ENCODE measurements at regions not wholly inside any gene's neighbourhood (a gene's known extent, or its start where the extent isn't known, plus 50 kb on each side); places are given as distances from the start of the nearest gene placed in this dataset.
A peak's percentile ranks its signal among the peaks of the same experiment; 100 is the strongest.

DNA sequence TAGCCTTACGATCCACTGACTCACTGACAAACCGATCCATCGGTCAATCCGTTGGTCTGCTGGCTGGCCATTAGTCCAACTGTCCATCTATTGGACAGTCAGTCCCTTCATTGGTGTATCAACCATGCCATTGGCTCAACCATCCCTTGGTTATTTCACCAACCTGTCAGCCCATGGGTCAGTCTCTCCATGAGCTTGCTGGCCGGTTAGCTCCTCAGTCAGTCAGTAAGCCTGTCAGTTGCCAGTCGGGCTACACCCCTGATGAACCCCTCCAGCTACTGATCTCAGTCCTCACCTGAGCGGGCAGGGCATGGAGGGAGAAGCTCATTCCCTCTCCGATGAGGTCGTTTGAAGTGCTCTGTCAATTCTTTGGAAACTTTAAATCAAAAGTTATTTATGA lies 166.5 kb downstream of the FGF18 start:
- ChIA-PET POLR2A (interaction anchor here (0.9 kb wide), 1 partner anchor 10 kb away, joined by 4 read pairs; no protein-coding TSS in a partner anchor), CTCF (interaction anchor here (1.4 kb wide), 1 partner anchor 101 kb away, joined by 8 read pairs; no protein-coding TSS in a partner anchor)
- H3K27ac ChIP-seq, result no peak overlapping the region
- FAIRE-seq, result no peak
- H3K9me3 ChIP-seq, result no peaks in the 10 kb centered on the region
- no peak for DNase-seq (ENCODE audit: low read depth in 1 of 2, low spot score in 1 of 2)
- H3K4me1 ChIP-seq, result 0 out of 3 replicates have a peak, but pooled peaks cover 7% of the 10 kb centered on the region
- H3K4me2 ChIP-seq, result no peak overlapping the region
- no peak for ATAC-seq
- WGBS (ENCODE audit: missing lambda C conversion rate), result 47% methylated on average over 9 of the region's 9 CpGs
- no peak for TF ChIP-seq HDAC2 (IDR thresholded peaks at IDR 0.05)
- TF ChIP-seq, protein P1, sequence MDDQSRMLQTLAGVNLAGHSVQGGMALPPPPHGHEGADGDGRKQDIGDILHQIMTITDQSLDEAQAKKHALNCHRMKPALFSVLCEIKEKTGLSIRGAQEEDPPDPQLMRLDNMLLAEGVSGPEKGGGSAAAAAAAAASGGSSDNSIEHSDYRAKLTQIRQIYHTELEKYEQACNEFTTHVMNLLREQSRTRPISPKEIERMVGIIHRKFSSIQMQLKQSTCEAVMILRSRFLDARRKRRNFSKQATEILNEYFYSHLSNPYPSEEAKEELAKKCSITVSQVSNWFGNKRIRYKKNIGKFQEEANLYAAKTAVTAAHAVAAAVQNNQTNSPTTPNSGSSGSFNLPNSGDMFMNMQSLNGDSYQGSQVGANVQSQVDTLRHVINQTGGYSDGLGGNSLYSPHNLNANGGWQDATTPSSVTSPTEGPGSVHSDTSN (IDR thresholded peaks at IDR 0.05), result no peak
- TF ChIP-seq FOXS1 (CRISPR knock-in tag; IDR thresholded peaks at IDR 0.05), result no peak
- TF ChIP-seq, protein P2, sequence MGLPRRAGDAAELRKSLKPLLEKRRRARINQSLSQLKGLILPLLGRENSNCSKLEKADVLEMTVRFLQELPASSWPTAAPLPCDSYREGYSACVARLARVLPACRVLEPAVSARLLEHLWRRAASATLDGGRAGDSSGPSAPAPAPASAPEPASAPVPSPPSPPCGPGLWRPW (IDR thresholded peaks at IDR 0.05), result no peak
- TF ChIP-seq HOXB13 (CRISPR knock-in tag; IDR thresholded peaks at IDR 0.05; ENCODE audit: low read depth), result no peak
- no peak for TF ChIP-seq FOSB (CRISPR knock-in tag; IDR thresholded peaks at IDR 0.05)
- TF ChIP-seq, protein P3, sequence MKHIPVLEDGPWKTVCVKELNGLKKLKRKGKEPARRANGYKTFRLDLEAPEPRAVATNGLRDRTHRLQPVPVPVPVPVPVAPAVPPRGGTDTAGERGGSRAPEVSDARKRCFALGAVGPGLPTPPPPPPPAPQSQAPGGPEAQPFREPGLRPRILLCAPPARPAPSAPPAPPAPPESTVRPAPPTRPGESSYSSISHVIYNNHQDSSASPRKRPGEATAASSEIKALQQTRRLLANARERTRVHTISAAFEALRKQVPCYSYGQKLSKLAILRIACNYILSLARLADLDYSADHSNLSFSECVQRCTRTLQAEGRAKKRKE (CRISPR knock-in tag; IDR thresholded peaks at IDR 0.05; ENCODE audit: low read depth), result no peak
- TF ChIP-seq ZNF302 (CRISPR knock-in tag; IDR thresholded peaks at IDR 0.05), result no peak
- TF ChIP-seq RAD21 (conservative IDR thresholded peaks at IDR 0.05 in 1 of 2, IDR thresholded peaks at IDR 0.05 in 1 of 2), result no peak
- no peak for TF ChIP-seq TP53 (CRISPR knock-in tag; IDR thresholded peaks at IDR 0.05)
- H3K4me3 ChIP-seq, result no peak overlapping the region

DNA sequence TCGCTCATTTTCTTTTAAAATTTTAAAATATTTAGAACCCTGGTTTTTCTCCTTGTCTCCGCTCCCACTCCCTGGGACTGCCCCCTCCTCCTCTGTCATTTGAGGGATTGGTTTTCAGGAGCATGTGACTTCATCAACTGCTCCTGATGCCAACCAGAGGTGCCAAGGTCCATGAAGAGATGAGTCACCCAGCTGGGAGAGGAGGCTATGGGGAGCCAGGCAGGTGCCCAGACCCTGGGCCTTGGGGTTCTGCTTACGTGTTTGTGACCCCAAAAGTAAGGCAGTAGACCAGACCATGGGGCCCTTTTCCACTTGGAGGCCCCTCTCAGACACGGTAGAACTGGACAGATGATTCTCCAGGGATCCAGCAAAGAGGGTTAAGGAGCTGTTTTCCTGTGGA lies 167.0 kb downstream of the FGF18 start:
- TF ChIP-seq, protein P1 (IDR thresholded peaks at IDR 0.05), result no peak
- TF ChIP-seq FOSL2 (IDR thresholded peaks at IDR 0.05) (no peak), FOSL2 (CRISPR knock-in tag; IDR thresholded peaks at IDR 0.05) (peak; percentile 35; the same call in 1 of the 2 replicates)
- 35% methylated on average over 4 of the region's 4 CpGs for WGBS (ENCODE audit: missing lambda C conversion rate)
- no peaks in the 10 kb centered on the region for H3K9me3 ChIP-seq
- no peak overlapping the region for H3K4me2 ChIP-seq
- ChIA-PET POLR2A (no interaction called here), CTCF (interaction anchor here (1.4 kb wide), 1 partner anchor 102 kb away, joined by 8 read pairs; no protein-coding TSS in a partner anchor)
- DNase-seq (ENCODE audit: low read depth in 1 of 2, low spot score in 1 of 2) (peak in 1 of 2 experiments; percentile 19), ATAC-seq (peak; percentile 53 to 58; a peak in 3 of 6 replicates), FAIRE-seq (no peak)
- H3K4me1 ChIP-seq, result 0 out of 3 replicates have a peak, but pooled peaks cover 7% of the 10 kb centered on the region
- H3K4me3 ChIP-seq, result no peak overlapping the region
- no peak overlapping the region for H3K27ac ChIP-seq

DNA sequence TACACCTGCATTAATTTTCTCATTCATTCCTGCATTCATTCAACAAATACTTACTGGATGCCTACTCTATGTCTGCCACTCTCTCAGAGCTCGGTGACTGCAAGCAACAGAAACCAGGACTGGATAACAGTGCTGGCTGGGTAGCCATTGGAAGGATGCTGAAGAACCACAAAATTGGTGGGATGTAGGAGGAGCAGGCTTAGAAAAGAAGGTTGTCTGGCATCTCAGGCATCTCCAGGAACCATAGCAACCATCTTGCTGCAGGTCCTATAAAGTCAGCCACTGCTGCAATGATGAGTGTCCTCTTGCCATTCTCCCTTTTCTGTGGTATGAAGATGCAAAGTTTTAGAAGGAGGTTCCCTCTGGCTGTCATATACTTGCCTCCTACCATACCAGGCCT lies 168.6 kb downstream of the FGF18 start:
- H3K9me3 ChIP-seq, result no peaks in the 10 kb centered on the region
- H3K27ac ChIP-seq, result no peak overlapping the region
- WGBS (ENCODE audit: missing lambda C conversion rate), result 8% methylated on average over 1 of the region's 1 CpG
- TF ChIP-seq EP300 (IDR thresholded peaks at IDR 0.05) (no peak), FOSL2 (IDR thresholded peaks at IDR 0.05) (no peak), FOSL2 (CRISPR knock-in tag; IDR thresholded peaks at IDR 0.05) (no peak)
- POLR2A ChIA-PET, result no interaction called here
- DNase-seq (ENCODE audit: low read depth in 1 of 2, low spot score in 1 of 2) (no peak), ATAC-seq (no peak), FAIRE-seq (no peak)
- no peak overlapping the region for H3K4me2 ChIP-seq
- no peak overlapping the region for H3K4me3 ChIP-seq
- 0 out of 3 replicates have a peak, but pooled peaks cover 7% of the 10 kb centered on the region for H3K4me1 ChIP-seq
- CTCF ChIA-PET, result interaction anchor here (0.8 kb wide), 1 partner anchor 502 kb away, joined by 3 read pairs; no protein-coding TSS in a partner anchor

DNA sequence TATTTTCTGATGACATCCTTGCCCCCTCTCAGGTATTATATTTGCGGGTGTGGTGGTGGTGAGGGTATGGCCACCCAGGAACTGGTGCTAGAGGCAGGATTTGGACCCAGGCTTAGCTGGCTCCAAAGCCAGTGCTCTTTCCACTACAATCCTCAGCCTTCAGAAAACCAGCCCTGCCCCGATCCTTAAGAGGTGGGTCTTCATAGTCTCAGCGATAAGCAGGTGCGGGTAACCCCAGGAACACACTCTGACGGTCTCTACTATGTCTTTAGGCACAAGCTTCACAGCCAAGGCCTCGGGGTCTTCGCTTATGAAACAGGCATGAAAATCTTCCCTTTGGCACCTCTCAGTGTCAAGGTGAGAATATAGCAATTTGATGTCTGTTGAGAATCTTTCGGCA lies 169.3 kb downstream of the FGF18 start:
- ChIA-PET CTCF (interaction anchor here (1.5 kb wide), 1 partner anchor 104 kb away, joined by 3 read pairs; no protein-coding TSS in a partner anchor), POLR2A (no interaction called here)
- Histone ChIP-seq H3K9me3 (no peaks in the 10 kb centered on the region), H3K4me1 (0 out of 3 replicates have a peak, but pooled peaks cover 7% of the 10 kb centered on the region), H3K27ac (no peak overlapping the region), H3K4me2 (no peak overlapping the region), H3K4me3 (no peak overlapping the region)
- FAIRE-seq, result no peak
- ATAC-seq, result no peak
- 41% methylated on average over 8 of the region's 8 CpGs for WGBS (ENCODE audit: missing lambda C conversion rate)
- TF ChIP-seq JUNB (IDR thresholded peaks at IDR 0.05) (no peak), ZSCAN20 (CRISPR knock-in tag; IDR thresholded peaks at IDR 0.05) (no peak), NR3C1 (IDR thresholded peaks at IDR 0.05) (no peak), ESRRA (IDR thresholded peaks at IDR 0.05; ENCODE audit: borderline replicate concordance, low read length) (no peak), POLR2AphosphoS2 (conservative IDR thresholded peaks at IDR 0.05; ENCODE audit: low read length) (no peak), MYC (IDR thresholded peaks at IDR 0.05; ENCODE audit: borderline replicate concordance, low read length) (no peak), RNF2 (IDR thresholded peaks at IDR 0.05; ENCODE audit: borderline replicate concordance, low read depth) (no peak), HOXA7 (CRISPR knock-in tag; IDR thresholded peaks at IDR 0.05) (no peak), CEBPB (IDR thresholded peaks at IDR 0.05) (no peak), SMC3 (IDR thresholded peaks at IDR 0.05) (no peak), TFCP2L1 (CRISPR knock-in tag; IDR thresholded peaks at IDR 0.05) (no peak)
- DNase-seq (ENCODE audit: low read depth in 1 of 2, low spot score in 1 of 2), result no peak
